SU-DHL-6 (cell line): ENCODE measurements at regions not wholly inside any gene's neighbourhood (a gene's known extent, or its start where the extent isn't known, plus 50 kb on each side); places are given as distances from the start of the nearest gene placed in this dataset.

Source experiments
- EZH2phosphoT487 ChIP-seq: fragments of 200-600 bp; sonication (generic), shearing (Covaris generic); conservative IDR thresholded peaks from 2 replicates; pipeline ENCODE4 v1.6.1; 2018; ENCODE audit warnings: mild to moderate bottlenecking, antibody characterized with exemption, low read length, moderate library complexity, mixed read lengths
- TF ChIP-seq, protein P1 (sequence below): fragments of 200-600 bp; sonication (generic); IDR thresholded peaks from one replicate; pipeline ENCODE4 v1.5.1; 2017; ENCODE audit warnings: antibody characterized with exemption, mild to moderate bottlenecking, low read length, moderate library complexity; ENCODE audit not compliant: insufficient read depth, poor library complexity, severe bottlenecking

DNA sequence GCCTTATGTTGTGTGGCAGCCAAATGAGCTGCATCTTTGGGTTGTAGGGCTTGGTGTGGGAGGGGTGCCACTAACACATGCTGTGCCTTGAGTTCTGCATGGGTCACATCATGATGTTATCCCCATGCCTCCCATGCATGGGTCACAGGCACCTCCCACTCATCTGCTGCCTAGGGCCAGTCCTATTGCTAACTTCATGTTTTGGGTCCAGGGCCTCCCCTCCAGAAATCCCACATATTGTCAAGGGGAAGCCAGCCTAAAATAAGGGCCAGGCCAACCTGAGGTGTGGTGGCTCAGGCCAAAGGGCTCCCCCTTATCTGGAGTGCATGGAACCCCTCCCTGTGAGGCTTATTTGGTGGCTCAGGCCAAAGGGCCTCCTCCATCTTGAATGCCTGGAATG lies 299.0 kb downstream of the RPS24 start:
- TF ChIP-seq, protein P1, sequence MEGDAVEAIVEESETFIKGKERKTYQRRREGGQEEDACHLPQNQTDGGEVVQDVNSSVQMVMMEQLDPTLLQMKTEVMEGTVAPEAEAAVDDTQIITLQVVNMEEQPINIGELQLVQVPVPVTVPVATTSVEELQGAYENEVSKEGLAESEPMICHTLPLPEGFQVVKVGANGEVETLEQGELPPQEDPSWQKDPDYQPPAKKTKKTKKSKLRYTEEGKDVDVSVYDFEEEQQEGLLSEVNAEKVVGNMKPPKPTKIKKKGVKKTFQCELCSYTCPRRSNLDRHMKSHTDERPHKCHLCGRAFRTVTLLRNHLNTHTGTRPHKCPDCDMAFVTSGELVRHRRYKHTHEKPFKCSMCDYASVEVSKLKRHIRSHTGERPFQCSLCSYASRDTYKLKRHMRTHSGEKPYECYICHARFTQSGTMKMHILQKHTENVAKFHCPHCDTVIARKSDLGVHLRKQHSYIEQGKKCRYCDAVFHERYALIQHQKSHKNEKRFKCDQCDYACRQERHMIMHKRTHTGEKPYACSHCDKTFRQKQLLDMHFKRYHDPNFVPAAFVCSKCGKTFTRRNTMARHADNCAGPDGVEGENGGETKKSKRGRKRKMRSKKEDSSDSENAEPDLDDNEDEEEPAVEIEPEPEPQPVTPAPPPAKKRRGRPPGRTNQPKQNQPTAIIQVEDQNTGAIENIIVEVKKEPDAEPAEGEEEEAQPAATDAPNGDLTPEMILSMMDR: no peak
- TF ChIP-seq EZH2phosphoT487: no peak
